Activated T-cell treated with anti-CD3 and anti-CD28 coated beads for 4 hours (primary cell): ENCODE measurements at regions not wholly inside any gene's neighbourhood (a gene's known extent, or its start where the extent isn't known, plus 50 kb on each side); places are given as distances from the start of the nearest gene placed in this dataset.
"Not testable (repeated sequence)": the region's sequence is repeated elsewhere in the genome, so short reads cannot be mapped to it uniquely, and the experiment has no call there.

ENCODE experiments used
- DNase-seq: peaks from one replicate; pipeline ENCODE4 v3.0.0-alpha.2; 2020

DNA sequence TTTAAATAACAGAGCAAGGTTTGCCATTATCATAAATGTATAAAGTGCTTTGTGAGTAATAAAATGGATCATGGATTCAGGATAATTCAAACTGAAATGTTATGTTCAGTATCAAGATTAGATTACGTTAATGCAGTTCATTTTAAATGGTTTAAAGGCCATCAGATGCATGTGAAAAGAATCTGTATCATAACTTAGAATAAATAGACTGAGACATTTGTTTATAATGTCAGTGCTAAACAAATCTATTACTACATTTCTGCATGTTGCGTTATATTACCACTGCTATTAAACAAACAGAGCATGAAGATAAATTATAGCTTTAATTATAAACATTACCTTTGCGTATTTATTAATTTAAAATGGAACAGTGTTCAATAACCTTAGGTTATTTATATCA, 160.2 kb downstream of the TOX3 start:
- no peak for DNase-seq

DNA sequence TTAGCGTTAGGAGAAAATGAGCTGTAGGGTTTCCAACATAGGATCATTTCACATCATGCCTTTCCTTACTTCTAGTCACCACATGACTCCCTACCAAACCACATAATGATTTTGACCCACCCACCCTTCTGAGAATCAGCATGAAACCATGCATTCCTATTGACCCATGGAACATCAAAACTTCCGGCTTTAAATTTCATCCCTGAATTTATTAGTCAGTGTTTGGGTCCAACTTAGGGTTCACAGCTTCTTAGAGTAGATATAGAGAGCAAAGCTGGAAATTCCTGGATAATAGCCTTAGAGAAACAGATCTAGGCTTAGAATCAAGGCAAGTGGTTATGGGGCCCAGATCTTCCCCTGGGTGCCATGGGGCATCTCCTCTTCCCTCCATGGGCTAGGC, 162.6 kb downstream of the TOX3 start:
- DNase-seq: no peak

DNA sequence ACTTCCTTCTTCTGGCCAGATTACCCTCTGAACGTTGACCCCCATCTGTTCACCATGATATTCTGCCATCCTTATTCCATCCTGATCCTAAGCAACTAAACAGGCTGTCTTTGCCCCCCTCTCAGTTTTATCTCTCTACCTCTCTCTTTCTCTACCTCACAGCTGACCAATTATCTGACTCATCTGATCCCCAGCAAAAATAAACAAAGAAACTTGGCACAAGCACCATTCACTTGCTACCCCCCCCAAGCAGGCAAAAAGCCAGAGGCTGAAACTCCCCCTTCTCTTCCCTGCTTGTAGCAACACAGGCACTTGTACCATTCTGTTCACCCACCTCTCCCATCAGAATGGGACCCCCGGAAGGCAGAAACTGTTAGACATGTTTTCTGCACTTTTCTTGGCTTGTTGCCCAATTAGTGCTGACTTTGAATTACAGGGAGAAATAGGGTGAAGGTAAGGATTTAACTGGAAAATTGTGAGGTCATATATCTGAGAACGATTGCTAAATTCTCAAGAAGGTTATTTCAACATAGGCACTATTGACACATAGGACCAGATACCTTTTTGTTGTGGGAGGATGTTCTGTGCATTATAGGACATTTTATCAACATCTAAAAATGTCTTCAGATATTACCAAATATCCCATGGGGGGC, 163.2 kb downstream of the TOX3 start:
- DNase-seq: no peak

DNA sequence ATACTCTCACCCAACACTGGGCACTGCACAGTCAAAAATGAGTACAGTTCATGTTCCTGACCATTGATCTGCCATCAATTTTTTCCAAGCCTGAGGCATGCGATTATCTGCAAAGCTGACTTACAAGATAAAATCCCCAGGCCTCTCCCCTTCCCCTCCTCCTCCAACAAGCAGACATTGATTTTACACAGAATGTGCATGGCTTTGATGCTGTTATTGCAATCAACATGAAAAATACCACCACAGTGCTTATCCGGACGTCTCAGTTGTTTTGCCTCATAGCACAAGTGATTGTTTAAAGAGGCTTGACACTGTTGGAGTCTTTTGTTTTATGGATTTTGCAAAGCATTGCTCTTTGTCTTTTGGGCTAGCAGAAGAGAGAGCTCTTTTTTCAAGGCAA, 163.8 kb downstream of the TOX3 start:
- no peak for DNase-seq

GRCh38 chr16:52379551-52379950, 167.4 kb downstream of the TOX3 start:
- DNase-seq: no peak

- no peak for DNase-seq
These were observed 170.2 kb downstream of the TOX3 start for GRCh38 chr16:52376676-52377280.

GRCh38 chr16:52372313-52372712, 174.6 kb downstream of the TOX3 start:
- DNase-seq: no peak

GRCh38 chr16:52368859-52369258, 178.1 kb downstream of the TOX3 start:
- no peak for DNase-seq

DNA sequence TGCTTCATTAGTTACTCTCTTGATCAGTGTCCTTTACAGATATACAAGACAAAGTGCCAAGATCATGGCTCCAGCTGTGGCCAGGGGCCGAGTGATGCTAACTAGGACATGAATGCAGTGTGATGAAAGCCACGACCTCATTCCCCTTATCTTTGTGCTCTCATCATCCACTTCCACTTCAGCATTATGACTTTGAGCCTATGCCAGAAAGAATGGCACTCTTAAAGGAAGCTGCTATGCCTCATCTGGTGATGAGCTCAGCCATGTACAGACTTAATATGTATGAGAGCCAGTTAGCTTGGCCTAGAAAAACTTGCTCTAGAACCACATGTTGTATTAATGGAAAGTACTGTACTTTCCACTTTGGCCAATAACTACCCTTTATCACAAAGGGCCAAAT, 179.1 kb downstream of the TOX3 start:
- DNase-seq: no peak

- DNase-seq: no peak
These were observed 180.0 kb downstream of the TOX3 start for GRCh38 chr16:52366983-52367382.

DNA sequence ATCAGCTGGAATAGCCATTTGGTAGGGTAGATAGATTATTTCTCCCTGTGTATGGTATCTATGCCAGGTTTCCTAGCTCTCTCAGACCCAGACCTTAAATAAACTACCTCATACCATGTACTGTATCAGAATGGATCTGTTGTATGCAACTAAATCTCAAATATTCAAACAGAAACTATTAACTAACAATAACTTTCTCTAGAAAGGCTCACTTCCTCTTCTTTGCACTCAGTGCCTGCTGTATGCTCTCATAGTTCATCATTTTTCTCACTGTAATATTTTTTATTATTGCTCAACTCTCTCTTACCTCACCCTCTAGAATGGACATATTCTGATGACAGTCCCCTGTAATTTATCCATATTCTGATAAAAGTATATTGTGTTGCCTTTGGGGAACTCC, 182.4 kb downstream of the TOX3 start:
- DNase-seq: no peak

DNA sequence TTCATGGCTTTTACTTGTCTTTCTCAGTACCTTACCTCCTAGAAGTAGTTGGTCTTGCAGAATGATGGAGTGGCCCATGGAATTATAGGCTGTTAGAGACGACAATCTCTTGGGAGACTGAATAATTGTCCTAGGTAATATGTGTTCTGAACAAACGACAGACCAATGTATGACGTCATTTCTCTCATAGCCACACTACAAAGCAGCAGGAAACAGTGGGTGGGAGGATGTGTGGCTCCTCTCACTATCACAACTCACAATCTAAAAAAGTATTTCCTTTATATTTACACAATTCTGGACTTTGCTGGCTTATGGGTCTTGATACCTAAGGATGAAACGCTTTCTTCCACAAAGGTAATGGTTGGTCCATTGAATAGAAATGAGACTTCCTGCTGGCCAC, 183.9 kb downstream of the TOX3 start:
- no peak for DNase-seq

- DNase-seq: no peak
These were observed 189.2 kb downstream of the TOX3 start for GRCh38 chr16:52357711-52358110.

GRCh38 chr16:52353249-52353648, 193.7 kb downstream of the TOX3 start:
- no peak for DNase-seq

DNA sequence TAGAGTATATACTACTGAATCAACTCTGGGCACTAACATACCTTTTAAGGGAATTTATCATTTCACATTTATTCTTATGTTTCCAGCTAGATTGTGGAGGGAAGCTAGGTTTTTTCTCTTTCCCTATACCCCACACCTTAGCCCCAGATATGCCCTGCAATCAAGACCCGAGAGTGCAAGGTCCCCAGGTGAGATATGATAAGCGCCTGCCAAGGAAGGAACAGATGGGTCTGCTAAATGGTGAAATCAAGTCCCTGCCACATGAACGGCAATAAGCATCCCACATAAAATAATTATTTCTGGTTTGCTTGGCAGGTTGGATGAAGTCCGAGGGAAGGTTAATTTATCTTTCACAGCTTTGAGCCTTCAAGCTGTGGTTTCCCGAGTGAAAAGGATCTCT, 195.5 kb downstream of the TOX3 start:
- DNase-seq: no peak

- no peak for DNase-seq
These were observed 196.8 kb downstream of the TOX3 start for GRCh38 chr16:52350031-52350642.

- no peak for DNase-seq
These were observed 200.2 kb downstream of the TOX3 start for GRCh38 chr16:52346709-52347108.

DNA sequence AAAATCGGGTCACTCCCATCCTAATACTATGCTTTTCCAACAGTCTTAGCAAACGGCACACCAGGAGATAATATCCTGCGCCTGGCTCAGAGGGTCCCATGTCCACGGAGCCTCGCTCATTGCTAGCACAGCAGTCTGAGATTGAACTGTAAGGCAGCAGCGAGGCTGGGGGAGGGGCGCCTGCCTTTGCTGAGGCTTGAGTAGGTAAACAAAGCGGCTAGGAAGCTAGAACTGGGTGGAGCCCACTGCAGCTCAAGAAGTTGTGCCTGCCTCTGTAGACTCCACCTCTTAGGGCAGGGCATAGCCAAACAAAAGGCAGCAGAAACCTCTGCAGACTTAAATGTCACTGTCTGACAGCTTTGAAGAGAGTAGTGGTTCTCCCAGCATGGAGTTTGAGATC, 213.3 kb downstream of the TOX3 start:
- DNase-seq: not testable (repeated sequence)

DNA sequence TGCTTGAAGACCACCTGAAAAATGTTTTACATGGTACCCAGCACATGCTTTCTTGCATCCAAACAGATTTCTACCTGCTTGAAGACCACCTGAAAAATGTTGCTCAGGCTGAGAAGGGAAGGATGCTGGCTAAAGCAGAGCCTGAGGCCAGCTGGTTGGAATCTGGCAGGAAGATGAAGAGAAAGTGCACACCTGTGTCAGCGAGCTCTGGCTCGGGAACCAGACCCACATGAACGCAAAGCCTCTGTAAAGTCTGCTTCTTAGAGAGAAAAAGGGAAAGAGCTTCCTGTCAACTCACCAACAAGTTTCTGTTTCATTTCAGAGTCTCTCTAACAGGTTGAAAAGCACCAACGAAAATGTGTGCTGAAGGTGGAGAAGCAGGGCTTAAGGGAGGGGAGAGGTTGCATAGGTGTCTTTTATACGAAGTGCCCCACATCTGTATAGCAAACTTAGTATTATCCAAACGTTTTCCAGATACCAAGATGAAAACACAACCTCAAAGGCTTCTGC, 226.0 kb downstream of the TOX3 start:
- DNase-seq: no peak

DNA sequence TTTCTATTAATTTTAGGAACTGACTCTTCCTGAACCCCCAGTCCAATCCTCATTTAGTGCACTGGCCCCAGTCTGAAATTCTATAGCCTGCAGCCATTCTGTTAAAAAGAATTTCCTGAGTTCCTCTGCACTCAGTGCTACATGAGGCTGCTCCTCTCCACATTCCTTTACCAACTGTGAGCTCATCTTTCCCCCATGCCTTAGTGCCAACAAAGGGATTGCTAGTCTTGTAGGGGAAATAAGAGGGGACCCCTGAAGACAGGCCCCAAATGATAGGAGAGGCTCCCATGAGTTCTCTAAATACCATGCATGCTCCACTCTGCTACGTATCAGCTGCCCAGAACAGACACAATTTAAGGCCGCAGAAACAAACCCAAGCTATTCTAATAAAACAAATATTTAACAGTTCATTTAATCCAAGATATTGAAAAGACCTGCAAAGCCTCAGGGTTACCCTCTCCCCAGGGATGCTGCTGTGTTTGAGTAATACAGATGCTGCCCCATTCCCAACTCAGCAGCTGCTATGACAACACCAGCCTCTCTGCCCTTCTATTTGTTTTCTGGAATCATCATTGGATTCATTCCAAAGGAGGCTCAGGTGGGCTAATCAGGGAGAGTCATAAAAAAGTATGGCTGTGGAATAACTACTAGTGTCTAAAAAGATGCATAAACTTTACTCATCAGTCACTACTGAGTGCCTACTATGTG, 228.5 kb downstream of the TOX3 start:
- no peak for DNase-seq

- DNase-seq: no peak
These were observed 230.7 kb downstream of the TOX3 start for GRCh38 chr16:52316241-52316640.

DNA sequence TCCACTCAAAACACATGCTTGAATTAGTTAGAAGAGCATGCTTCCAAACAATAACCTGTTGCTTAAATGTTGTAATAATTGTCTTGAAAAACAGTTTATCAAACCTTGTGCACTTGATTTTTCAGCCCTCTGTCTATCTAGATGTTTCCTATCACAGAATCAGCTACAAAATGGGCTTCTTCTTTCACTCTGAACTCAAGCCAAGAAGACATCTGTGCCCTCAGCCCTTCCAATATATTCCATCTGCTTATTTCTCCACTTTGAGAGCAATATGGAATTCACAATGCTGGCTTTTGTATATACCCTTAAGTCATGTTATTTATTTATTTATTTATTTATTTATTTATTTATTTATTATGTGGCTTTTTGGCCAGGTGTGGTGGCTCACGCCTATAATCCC, 234.2 kb downstream of the TOX3 start:
- DNase-seq: no peak

DNA sequence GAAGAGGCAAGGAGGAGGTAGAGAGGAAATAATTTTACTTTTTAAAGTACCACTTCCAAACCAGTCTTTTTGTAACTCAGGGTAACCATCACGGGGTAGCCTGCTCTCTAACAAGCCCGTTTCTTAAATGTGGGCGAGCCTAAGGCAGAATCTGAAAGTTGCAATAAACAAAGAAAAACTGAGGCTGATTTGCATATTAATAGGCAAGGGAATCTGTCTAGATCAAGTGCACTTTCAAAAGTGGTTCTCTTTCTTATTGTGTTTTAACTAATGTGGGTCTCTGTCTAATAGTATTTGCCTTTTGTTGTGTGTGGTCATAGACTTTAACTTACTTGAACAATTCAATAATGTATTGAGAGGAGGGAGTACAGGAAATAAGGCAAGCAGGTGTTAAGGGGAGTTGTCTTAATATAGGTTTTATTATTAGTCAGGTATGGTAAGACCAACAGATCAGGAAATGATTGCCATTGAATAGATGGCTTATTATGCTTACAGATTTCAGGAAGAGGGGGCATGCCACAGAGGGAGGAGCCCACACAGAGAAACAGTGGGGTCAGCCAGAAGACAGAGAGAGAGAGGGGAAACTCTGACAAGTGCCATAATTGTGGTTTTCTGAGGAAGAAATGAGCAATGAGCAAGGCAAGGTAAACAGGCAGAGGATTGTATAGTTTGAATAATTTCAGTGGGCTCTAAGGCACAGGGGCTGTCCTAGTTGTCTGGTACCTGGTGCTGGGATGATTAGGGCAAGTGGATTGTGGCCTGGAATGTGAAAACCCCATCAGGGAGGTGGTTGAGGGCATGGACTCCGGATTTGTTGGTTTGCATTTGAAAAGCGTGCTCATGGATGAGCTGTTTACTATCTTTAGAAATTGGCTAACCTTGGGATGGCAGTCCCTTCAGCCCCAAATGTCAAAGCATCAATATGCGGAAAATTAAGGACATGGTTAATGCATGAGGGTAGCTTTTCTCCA, 237.2 kb downstream of the TOX3 start:
- no peak for DNase-seq
